Endothelial cell of hepatic sinusoid (primary cell): ENCODE measurements at regions not wholly inside any gene's neighbourhood (a gene's known extent, or its start where the extent isn't known, plus 50 kb on each side); places are given as distances from the start of the nearest gene placed in this dataset.
"Not testable (repeated sequence)": the region's sequence is repeated elsewhere in the genome, so short reads cannot be mapped to it uniquely, and the experiment has no call there.

Experiments
- in situ Hi-C: cut with HindIII; loops from 2 replicates; pipeline ENCODE4 v1.10.0; 2017; ENCODE audit warnings: low sequenced_read_pairs

GRCh38 chr19:14285726-14286125, 79.8 kb upstream of the ADGRL1 start:
- in situ Hi-C loops, result not testable (repeated sequence)

GRCh38 chr19:14283813-14284520, 78.0 kb upstream of the ADGRL1 start:
- in situ Hi-C loops, result not testable (repeated sequence)

GRCh38 chr19:14279270-14279669, 73.3 kb upstream of the ADGRL1 start:
- in situ Hi-C loops, result not testable (repeated sequence)

GRCh38 chr19:14277608-14278007, 71.6 kb upstream of the ADGRL1 start:
- in situ Hi-C loops, result no loop called here

GRCh38 chr19:14275823-14276222, 69.9 kb upstream of the ADGRL1 start:
- in situ Hi-C loops, result not testable (repeated sequence)

- in situ Hi-C loops, result no loop called here
Observed at GRCh38 chr19:14272623-14273022, 66.7 kb upstream of the ADGRL1 start.

- in situ Hi-C loops, result no loop called here
Observed at GRCh38 chr19:14271840-14272239, 65.9 kb upstream of the ADGRL1 start.

GRCh38 chr19:14270557-14270956, 64.6 kb upstream of the ADGRL1 start:
- in situ Hi-C loops, result not testable (repeated sequence)

- in situ Hi-C loops, result loop anchor here (10.0 kb wide), 2 partner anchors 102 to 158 kb away; no protein-coding TSS in a partner anchor
Observed at GRCh38 chr19:14267224-14267741, 61.3 kb upstream of the ADGRL1 start.

- in situ Hi-C loops, result loop anchor here (10.0 kb wide), 2 partner anchors 101 to 159 kb away; no protein-coding TSS in a partner anchor
Observed at GRCh38 chr19:14266208-14266607, 60.2 kb upstream of the ADGRL1 start.

GRCh38 chr19:14265290-14266036, 59.5 kb upstream of the ADGRL1 start:
- in situ Hi-C loops, result loop anchor here (10.0 kb wide), 2 partner anchors 101 to 159 kb away; no protein-coding TSS in a partner anchor

GRCh38 chr19:14255902-14256649, 50.1 kb upstream of the ADGRL1 start:
- in situ Hi-C loops, result not testable (repeated sequence)
